H9 (cell line): ENCODE measurements at regions not wholly inside any gene's neighbourhood (a gene's known extent, or its start where the extent isn't known, plus 50 kb on each side); places are given as distances from the start of the nearest gene placed in this dataset.

Source experiments
- DNase-seq: peaks from one replicate; pipeline ENCODE4 v3.0.0-alpha.2; 2017
- H2AFZ ChIP-seq: one replicate; pipeline ENCODE4 v1.6.1; 2013; ENCODE audit warnings: mild to moderate bottlenecking, low read length, control low read depth, moderate library complexity
- H2AK5ac ChIP-seq: 2 replicates; pipeline ENCODE4 v1.6.1; 2013; ENCODE audit warnings: low read length, control low read depth, mixed read lengths; ENCODE audit not compliant: insufficient read length
- H2BK120ac ChIP-seq: one replicate; pipeline ENCODE4 v1.6.1; 2013; ENCODE audit warnings: low read depth, mild to moderate bottlenecking, low read length, control low read depth, inconsistent platforms; ENCODE audit not compliant: poor library complexity, severe bottlenecking
- H2BK12ac ChIP-seq: 2 replicates; pipeline ENCODE4 v1.6.1; 2013; ENCODE audit warnings: low read length, control low read depth, mixed read lengths, low read depth; ENCODE audit not compliant: insufficient read length
- H2BK15ac ChIP-seq: 2 replicates; pipeline ENCODE4 v1.6.1; 2013; ENCODE audit warnings: low read depth, low read length, control low read depth
- H2BK20ac ChIP-seq: one replicate; pipeline ENCODE4 v1.6.1; 2013; ENCODE audit warnings: low read depth, mild to moderate bottlenecking, low read length, control low read depth, inconsistent platforms; ENCODE audit not compliant: poor library complexity, severe bottlenecking
- H2BK5ac ChIP-seq: 2 replicates; pipeline ENCODE4 v1.6.1; 2013; ENCODE audit warnings: low read length, control low read depth, mixed read lengths; ENCODE audit not compliant: insufficient read length
- H3K14ac ChIP-seq: 2 replicates; pipeline ENCODE4 v1.6.1; 2013; ENCODE audit warnings: low read length, control low read depth; ENCODE audit not compliant: insufficient read depth
- H3K18ac ChIP-seq: 2 replicates; pipeline ENCODE4 v1.6.1; 2013; ENCODE audit warnings: low read depth, mild to moderate bottlenecking, mixed read lengths, low read length, control low read depth; ENCODE audit not compliant: insufficient read length
- H3K23ac ChIP-seq: 2 replicates; pipeline ENCODE4 v1.6.1; 2013; ENCODE audit warnings: low read length, control low read depth, mixed read lengths, low read depth; ENCODE audit not compliant: insufficient read length
- H3K23me2 ChIP-seq: 2 replicates; pipeline ENCODE4 v1.6.1; 2013; ENCODE audit warnings: low read depth, mild to moderate bottlenecking, mixed read lengths, low read length, control low read depth; ENCODE audit not compliant: insufficient read length, poor library complexity, severe bottlenecking
- H3K27ac ChIP-seq: 2 replicates; pipeline ENCODE4 v1.5.1; 2013; ENCODE audit warnings: low read length, control low read depth, mixed read lengths, low read depth; ENCODE audit not compliant: insufficient read length
- H3K27me3 ChIP-seq: 2 replicates; pipeline ENCODE4 v1.6.1; 2013; ENCODE audit warnings: low read length, control low read depth, inconsistent platforms; ENCODE audit not compliant: insufficient read depth
- H3K4ac ChIP-seq: 2 replicates; pipeline ENCODE4 v1.6.1; 2013; ENCODE audit warnings: low read depth, mild to moderate bottlenecking, control low read depth, inconsistent platforms, low read length, moderate library complexity
- H3K4me1 ChIP-seq: 2 replicates; pipeline ENCODE4 v1.6.1; 2013; ENCODE audit warnings: low read length, control low read depth, inconsistent platforms; ENCODE audit not compliant: insufficient read depth
- H3K4me2 ChIP-seq: 2 replicates; pipeline ENCODE4 v1.6.1; 2013; ENCODE audit warnings: low read length, control low read depth, mixed read lengths; ENCODE audit not compliant: insufficient read length, insufficient read depth
- H3K56ac ChIP-seq: 2 replicates; pipeline ENCODE4 v1.6.1; 2013; ENCODE audit warnings: low read depth, mild to moderate bottlenecking, mixed read lengths, low read length, control low read depth; ENCODE audit not compliant: insufficient read length
- H3K79me1 ChIP-seq: 2 replicates; pipeline ENCODE4 v1.6.1; 2013; ENCODE audit warnings: low read depth, mild to moderate bottlenecking, moderate library complexity, low read length, control low read depth, inconsistent platforms; ENCODE audit not compliant: insufficient read depth, poor library complexity, severe bottlenecking
- H3K79me2 ChIP-seq: 2 replicates; pipeline ENCODE4 v1.6.1; 2013; ENCODE audit warnings: low read length, control low read depth, inconsistent platforms; ENCODE audit not compliant: insufficient read depth
- H3K9ac ChIP-seq: 2 replicates; pipeline ENCODE4 v1.6.1; 2013; ENCODE audit warnings: low read length, control low read depth, mixed read lengths; ENCODE audit not compliant: insufficient read length; ENCODE audit errors: extremely low read depth
- H3K9me3 ChIP-seq: one replicate; pipeline ENCODE4 v1.6.1; 2013; ENCODE audit warnings: low read depth, low read length, inconsistent platforms; ENCODE audit not compliant: control insufficient read depth
- H3T11ph ChIP-seq: one replicate; pipeline ENCODE4 v1.6.1; 2013; ENCODE audit warnings: mild to moderate bottlenecking, low read length, control low read depth, inconsistent platforms
- H4K20me1 ChIP-seq: one replicate; pipeline ENCODE4 v1.6.1; 2013; ENCODE audit not compliant: control insufficient read depth, insufficient read length, insufficient read depth
- H4K5ac ChIP-seq: 2 replicates; pipeline ENCODE4 v1.6.1; 2013; ENCODE audit warnings: low read depth, mild to moderate bottlenecking, mixed read lengths, low read length, control low read depth; ENCODE audit not compliant: insufficient read length
- H4K8ac ChIP-seq: replicated peaks from 2 replicates; pipeline ENCODE4 v1.6.1; 2013; ENCODE audit warnings: low read length, control low read depth, mixed read lengths, low read depth; ENCODE audit not compliant: insufficient read length
- H4K91ac ChIP-seq: 2 replicates; pipeline ENCODE4 v1.6.1; 2013; ENCODE audit warnings: low read depth, mild to moderate bottlenecking, moderate library complexity, mixed read lengths, low read length, control low read depth; ENCODE audit not compliant: insufficient read length
- H3K27ac Mint-ChIP-seq, 3 experiments: 2 replicates in 2 of 3; 3 replicates in 1 of 3; pipeline ENCODE4 v1.8.0; 2020 to 2021; ENCODE audit warnings: mixed read lengths in 3 of 3, mild to moderate bottlenecking in 1 of 3, moderate library complexity in 1 of 3
- H3K27me3 Mint-ChIP-seq: 2 replicates; pipeline ENCODE4 v1.8.0; 2021; ENCODE audit warnings: low read depth, mild to moderate bottlenecking, moderate library complexity, mixed read lengths
- H3K36me3 Mint-ChIP-seq, 3 experiments: 2 replicates in 2 of 3; 3 replicates in 1 of 3; pipeline ENCODE4 v1.8.0; 2020 to 2021; ENCODE audit warnings: low read depth in 3 of 3, mixed read lengths in 3 of 3; ENCODE audit not compliant: insufficient read depth in 1 of 3
- H3K4me1 Mint-ChIP-seq, 2 experiments: 2 replicates each; pipeline ENCODE4 v1.8.0; 2020; ENCODE audit warnings: mixed read lengths in 2 of 2
- H3K4me3 Mint-ChIP-seq, 2 experiments: 2 replicates in 1 of 2; 3 replicates in 1 of 2; pipeline ENCODE4 v1.8.0; 2020 to 2021; ENCODE audit warnings: mild to moderate bottlenecking in 2 of 2, mixed read lengths in 2 of 2, moderate library complexity in 1 of 2
- H3K9me3 Mint-ChIP-seq, 2 experiments: 2 replicates in 1 of 2; 3 replicates in 1 of 2; pipeline ENCODE4 v1.8.0; 2020; ENCODE audit warnings: mild to moderate bottlenecking in 2 of 2, mixed read lengths in 2 of 2, moderate library complexity in 1 of 2
- CTCF ChIP-seq: fragments of 200-600 bp; sonication (generic); conservative IDR thresholded peaks from 3 replicates; pipeline ENCODE4 v1.8.0; 2021; ENCODE audit warnings: antibody characterized with exemption, mild to moderate bottlenecking

GRCh38 chr1:94759188-94759587, 61.0 kb upstream of the SLC44A3 start:
- Mint-ChIP-seq H3K27me3 (no peaks in the 10 kb centered on the region), H3K9me3 (no peaks in the 10 kb centered on the region; a peak in 1 of 5 replicates), H3K27ac (no peak overlapping the region), H3K4me1 (peaks cover 22 to 27% of the 10 kb centered on the region in 2 experiments), H3K36me3 (no peaks in the 10 kb centered on the region; a peak in 2 of 7 replicates), H3K4me3 (no peak overlapping the region)
- no peak overlapping the region for H2AK5ac ChIP-seq
- no peaks in the 10 kb centered on the region for H3K9me3 ChIP-seq
- H4K5ac ChIP-seq = no peak overlapping the region
- H3K56ac ChIP-seq = no peak overlapping the region
- H2BK120ac ChIP-seq = no peak overlapping the region
- peaks cover 3% of the 10 kb centered on the region; the same call in 1 of the 2 replicates for H3K4me1 ChIP-seq
- no peak for TF ChIP-seq CTCF
- H4K91ac ChIP-seq = no peak overlapping the region
- no peak overlapping the region for H2AFZ ChIP-seq
- no peak overlapping the region for H4K8ac ChIP-seq
- no peak overlapping the region for H2BK5ac ChIP-seq
- no peaks in the 10 kb centered on the region for H3K79me1 ChIP-seq
- H3K27me3 ChIP-seq = no peaks in the 10 kb centered on the region
- no peaks in the 10 kb centered on the region for H3K79me2 ChIP-seq
- H3K9ac ChIP-seq = no peak overlapping the region
- H2BK20ac ChIP-seq = no peak overlapping the region
- H2BK15ac ChIP-seq = no peak overlapping the region
- H3T11ph ChIP-seq = no peak overlapping the region
- H3K14ac ChIP-seq = no peak overlapping the region
- no peak overlapping the region for H2BK12ac ChIP-seq
- H4K20me1 ChIP-seq = no peaks in the 10 kb centered on the region
- H3K23me2 ChIP-seq = no peaks in the 10 kb centered on the region
- no peak overlapping the region for H3K23ac ChIP-seq
- H3K27ac ChIP-seq = no peak overlapping the region
- no peak overlapping the region for H3K4me2 ChIP-seq
- no peak overlapping the region for H3K18ac ChIP-seq
- no peak overlapping the region for H3K4ac ChIP-seq
- no peak for DNase-seq
